SK-N-SH (cell line): ENCODE measurements at regions not wholly inside any gene's neighbourhood (a gene's known extent, or its start where the extent isn't known, plus 50 kb on each side); places are given as distances from the start of the nearest gene placed in this dataset.

Source experiments
- CTCF ChIA-PET: fragments of 300-600, 350-600 bp; formaldehyde crosslinking; extraction: SDS; loops from one replicate; lab custom pipeline; 2021; lab: Yijun Ruan, JAX
- POLR2A ChIA-PET: fragments of 350-600 bp; sonication (Branson Sonifier 250); formaldehyde crosslinking; extraction: SDS; loops from one replicate; lab custom pipeline; 2020; ENCODE audit warnings: antibody characterized with exemption, inconsistent platforms; lab: Yijun Ruan, JAX
- DNase-seq: peaks from one replicate; pipeline ENCODE4 v3.0.0; 2012
- H2AFZ ChIP-seq: fragments of 200-600 bp; sonication (generic); 2 replicates; pipeline ENCODE4 v1.8.1; 2016; ENCODE audit warnings: antibody characterized with exemption, mild to moderate bottlenecking, low read depth
- H3F3A ChIP-seq: fragments of 200-600 bp; sonication (generic); replicated peaks from 2 replicates; pipeline ENCODE3; 2016; ENCODE audit warnings: antibody characterized with exemption, mild to moderate bottlenecking; ENCODE audit not compliant: insufficient read depth
- H3K27ac ChIP-seq, 2 experiments: fragments of 200-500 bp in 1 of 2; fragments of 200-600 bp in 1 of 2; sonication (Bioruptor generic) in 1 of 2; sonication (generic), shearing (Covaris generic) in 1 of 2; 2 replicates each; pipeline versions ENCODE4 v1.5.1 to v1.6.1; 2014 to 2016; ENCODE audit warnings: low read depth in 2 of 2, inconsistent platforms in 1 of 2, low read length in 1 of 2, mild to moderate bottlenecking in 1 of 2, mixed read lengths in 1 of 2
- H3K27me3 ChIP-seq: fragments of 200-600 bp; sonication (generic), shearing (Covaris generic); 2 replicates; pipeline ENCODE4 v1.6.1; 2016; ENCODE audit warnings: mixed run types; ENCODE audit not compliant: insufficient read depth
- H3K36me3 ChIP-seq, 2 experiments: fragments of 200-500 bp in 1 of 2; fragments of 200-600 bp in 1 of 2; sonication (Bioruptor generic) in 1 of 2; sonication (generic) in 1 of 2; replicated peaks in 1 of 2; 2 replicates each; pipeline versions ENCODE3 to v1.5.1; 2014 to 2016; ENCODE audit warnings: low read length in 1 of 2, mild to moderate bottlenecking in 1 of 2; ENCODE audit not compliant: insufficient read depth in 2 of 2, control insufficient read depth in 1 of 2
- H3K4me1 ChIP-seq, 2 experiments: fragments of 200-500 bp in 1 of 2; fragments of 200-600 bp in 1 of 2; sonication (Bioruptor generic) in 1 of 2; sonication (generic), shearing (Covaris generic) in 1 of 2; 2 replicates each; pipeline versions ENCODE4 v1.5.1 to v1.6.1; 2014 to 2016; ENCODE audit warnings: low read depth in 1 of 2, low read length in 1 of 2, mixed run types in 1 of 2; ENCODE audit not compliant: insufficient read depth in 2 of 2, control insufficient read depth in 1 of 2
- H3K4me2 ChIP-seq: fragments of 200-600 bp; sonication (generic), shearing (Covaris generic); 2 replicates; pipeline ENCODE4 v1.6.1; 2017; ENCODE audit warnings: mixed run types
- H3K4me3 ChIP-seq, 2 experiments: fragments of 200-500 bp in 1 of 2; fragments of 200-600 bp in 1 of 2; sonication (Bioruptor generic) in 1 of 2; sonication (generic), shearing (Covaris generic) in 1 of 2; 2 replicates each; pipeline versions ENCODE4 v1.5.1 to v1.8.1; 2014 to 2016; ENCODE audit warnings: low read depth in 2 of 2, inconsistent platforms in 1 of 2, low read length in 1 of 2, mild to moderate bottlenecking in 1 of 2, mixed read lengths in 1 of 2, moderate library complexity in 1 of 2
- H3K79me2 ChIP-seq: fragments of 200-600 bp; sonication (generic); 2 replicates; pipeline ENCODE4 v1.8.1; 2017; ENCODE audit warnings: mild to moderate bottlenecking; ENCODE audit not compliant: insufficient read depth
- H3K9ac ChIP-seq: fragments of 200-600 bp; sonication (generic); 2 replicates; pipeline ENCODE4 v1.6.1; 2017; ENCODE audit warnings: mixed run types
- H3K9me2 ChIP-seq: fragments of 200-600 bp; sonication (generic); 2 replicates; pipeline ENCODE4 v1.6.1; 2017; ENCODE audit warnings: mixed run types
- H3K9me3 ChIP-seq: fragments of 200-600 bp; sonication (generic); 2 replicates; pipeline ENCODE4 v1.6.1; 2017; ENCODE audit warnings: mixed run types, mild to moderate bottlenecking, moderate library complexity
- H4K20me1 ChIP-seq: fragments of 200-600 bp; sonication (generic); 2 replicates; pipeline ENCODE4 v1.6.1; 2017; ENCODE audit warnings: mild to moderate bottlenecking, mixed run types; ENCODE audit not compliant: insufficient read depth
- CHD2 ChIP-seq: fragments of 150-350 bp; IDR thresholded peaks from 2 replicates; pipeline ENCODE4 v1.6.1; 2018; ENCODE audit warnings: low read length; ENCODE audit not compliant: partially characterized antibody
- EP300 ChIP-seq, 2 experiments: IDR thresholded peaks; 2 replicates each; pipeline versions ENCODE4 v1.4.0 to v1.6.1; 2012; ENCODE audit warnings: borderline replicate concordance in 1 of 2, low read depth in 1 of 2, low read length in 1 of 2
- FOXM1 ChIP-seq: IDR thresholded peaks from 2 replicates; pipeline ENCODE4 v1.4.0; 2012; ENCODE audit warnings: low read depth, mild to moderate bottlenecking
- GATA2 ChIP-seq: sonication (generic); formaldehyde crosslinking; IDR thresholded peaks from 2 replicates; pipeline ENCODE4 v1.5.0; 2020; ENCODE audit warnings: mild to moderate bottlenecking, missing genetic modification reagents
- JUND ChIP-seq: IDR thresholded peaks from 2 replicates; pipeline ENCODE4 v1.4.0; 2012
- POLR2AphosphoS5 ChIP-seq: IDR thresholded peaks from 2 replicates; pipeline ENCODE4 v1.6.1; 2012; ENCODE audit warnings: low read depth, low read length
- RCOR1 ChIP-seq: fragments of 150-350 bp; IDR thresholded peaks from 2 replicates; pipeline ENCODE4 v1.6.1; 2017; ENCODE audit warnings: antibody characterized with exemption, low read length
- RFX5 ChIP-seq: IDR thresholded peaks from 2 replicates; pipeline ENCODE4 v1.6.1; 2012; ENCODE audit warnings: mild to moderate bottlenecking, improper control_type of control experiment, low read length
- TEAD4 ChIP-seq: IDR thresholded peaks from 2 replicates; pipeline ENCODE4 v1.4.0; 2012; ENCODE audit warnings: mild to moderate bottlenecking, borderline replicate concordance; ENCODE audit not compliant: insufficient read depth
- YY1 ChIP-seq: IDR thresholded peaks from 2 replicates; pipeline ENCODE4 v1.4.0; 2012; ENCODE audit warnings: low read depth, mild to moderate bottlenecking
- WGBS: methylation state at CpG from one replicate; pipeline ENCODE4 v1.1.6; 2017; ENCODE audit warnings: low lambda C conversion rate; 5-methylcytosine and 5-hydroxymethylcytosine counted together
- TF ChIP-seq, protein P1 (sequence below): IDR thresholded peaks from 2 replicates; pipeline ENCODE4 v1.6.1; 2012; ENCODE audit warnings: mild to moderate bottlenecking, low read depth, low read length, moderate library complexity
- TF ChIP-seq, protein P2 (sequence below): IDR thresholded peaks from 2 replicates; pipeline ENCODE4 v1.4.0; 2012; ENCODE audit warnings: low read depth, borderline replicate concordance
- TF ChIP-seq, protein P3 (sequence below): IDR thresholded peaks from 2 replicates; pipeline ENCODE4 v1.4.0; 2012; ENCODE audit warnings: low read depth
- TF ChIP-seq, protein P4 (sequence below): IDR thresholded peaks from 2 replicates; pipeline ENCODE4; 2012

DNA sequence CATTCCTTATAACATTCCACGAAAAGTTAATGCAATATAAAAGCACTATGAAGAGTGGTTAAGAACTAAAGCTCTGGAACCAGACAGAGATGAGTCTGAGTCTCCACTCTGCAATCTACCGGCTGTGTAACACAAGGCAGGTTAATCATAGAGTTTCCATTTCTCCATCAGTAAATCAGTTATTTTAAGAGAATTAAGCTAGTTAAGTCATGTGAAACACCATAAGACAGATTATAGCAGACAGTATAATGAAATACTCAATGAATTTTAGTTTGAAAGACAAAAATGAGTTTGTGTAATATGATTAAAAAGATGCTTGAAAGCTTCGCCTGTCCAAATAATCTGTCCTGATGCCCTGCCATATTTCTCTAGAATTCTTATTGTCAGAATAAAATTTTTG, 282.6 kb upstream of the ACTRT1 start:
- H3K9me2 ChIP-seq = no peaks in the 10 kb centered on the region
- no peaks in the 10 kb centered on the region for H4K20me1 ChIP-seq
- no peak overlapping the region for H3K4me3 ChIP-seq
- no peak overlapping the region; a peak in 1 of 4 replicates for H3K27ac ChIP-seq
- peaks cover 0 to 2% of the 10 kb centered on the region in 2 experiments; a peak in 2 of 4 replicates for H3K4me1 ChIP-seq
- no peak for DNase-seq
- H3K27me3 ChIP-seq = no peaks in the 10 kb centered on the region
- H3K9ac ChIP-seq = no peak overlapping the region
- WGBS = 8% methylated on average over 3 of the region's 3 CpGs
- no peaks in the 10 kb centered on the region for H3K36me3 ChIP-seq
- H3K9me3 ChIP-seq = no peaks in the 10 kb centered on the region; the same call in 1 of the 2 replicates
- ChIA-PET POLR2A (no interaction called here), CTCF (no interaction called here)
- H3K4me2 ChIP-seq = no peak overlapping the region
- H3K79me2 ChIP-seq = no peaks in the 10 kb centered on the region
- no peaks in the 10 kb centered on the region for H3F3A ChIP-seq
- no peak for TF ChIP-seq RFX5
- TF ChIP-seq, protein P1, sequence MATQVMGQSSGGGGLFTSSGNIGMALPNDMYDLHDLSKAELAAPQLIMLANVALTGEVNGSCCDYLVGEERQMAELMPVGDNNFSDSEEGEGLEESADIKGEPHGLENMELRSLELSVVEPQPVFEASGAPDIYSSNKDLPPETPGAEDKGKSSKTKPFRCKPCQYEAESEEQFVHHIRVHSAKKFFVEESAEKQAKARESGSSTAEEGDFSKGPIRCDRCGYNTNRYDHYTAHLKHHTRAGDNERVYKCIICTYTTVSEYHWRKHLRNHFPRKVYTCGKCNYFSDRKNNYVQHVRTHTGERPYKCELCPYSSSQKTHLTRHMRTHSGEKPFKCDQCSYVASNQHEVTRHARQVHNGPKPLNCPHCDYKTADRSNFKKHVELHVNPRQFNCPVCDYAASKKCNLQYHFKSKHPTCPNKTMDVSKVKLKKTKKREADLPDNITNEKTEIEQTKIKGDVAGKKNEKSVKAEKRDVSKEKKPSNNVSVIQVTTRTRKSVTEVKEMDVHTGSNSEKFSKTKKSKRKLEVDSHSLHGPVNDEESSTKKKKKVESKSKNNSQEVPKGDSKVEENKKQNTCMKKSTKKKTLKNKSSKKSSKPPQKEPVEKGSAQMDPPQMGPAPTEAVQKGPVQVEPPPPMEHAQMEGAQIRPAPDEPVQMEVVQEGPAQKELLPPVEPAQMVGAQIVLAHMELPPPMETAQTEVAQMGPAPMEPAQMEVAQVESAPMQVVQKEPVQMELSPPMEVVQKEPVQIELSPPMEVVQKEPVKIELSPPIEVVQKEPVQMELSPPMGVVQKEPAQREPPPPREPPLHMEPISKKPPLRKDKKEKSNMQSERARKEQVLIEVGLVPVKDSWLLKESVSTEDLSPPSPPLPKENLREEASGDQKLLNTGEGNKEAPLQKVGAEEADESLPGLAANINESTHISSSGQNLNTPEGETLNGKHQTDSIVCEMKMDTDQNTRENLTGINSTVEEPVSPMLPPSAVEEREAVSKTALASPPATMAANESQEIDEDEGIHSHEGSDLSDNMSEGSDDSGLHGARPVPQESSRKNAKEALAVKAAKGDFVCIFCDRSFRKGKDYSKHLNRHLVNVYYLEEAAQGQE = no peak
- no peak for TF ChIP-seq CHD2
- TF ChIP-seq TEAD4 = no peak
- no peak for TF ChIP-seq JUND
- TF ChIP-seq, protein P2, sequence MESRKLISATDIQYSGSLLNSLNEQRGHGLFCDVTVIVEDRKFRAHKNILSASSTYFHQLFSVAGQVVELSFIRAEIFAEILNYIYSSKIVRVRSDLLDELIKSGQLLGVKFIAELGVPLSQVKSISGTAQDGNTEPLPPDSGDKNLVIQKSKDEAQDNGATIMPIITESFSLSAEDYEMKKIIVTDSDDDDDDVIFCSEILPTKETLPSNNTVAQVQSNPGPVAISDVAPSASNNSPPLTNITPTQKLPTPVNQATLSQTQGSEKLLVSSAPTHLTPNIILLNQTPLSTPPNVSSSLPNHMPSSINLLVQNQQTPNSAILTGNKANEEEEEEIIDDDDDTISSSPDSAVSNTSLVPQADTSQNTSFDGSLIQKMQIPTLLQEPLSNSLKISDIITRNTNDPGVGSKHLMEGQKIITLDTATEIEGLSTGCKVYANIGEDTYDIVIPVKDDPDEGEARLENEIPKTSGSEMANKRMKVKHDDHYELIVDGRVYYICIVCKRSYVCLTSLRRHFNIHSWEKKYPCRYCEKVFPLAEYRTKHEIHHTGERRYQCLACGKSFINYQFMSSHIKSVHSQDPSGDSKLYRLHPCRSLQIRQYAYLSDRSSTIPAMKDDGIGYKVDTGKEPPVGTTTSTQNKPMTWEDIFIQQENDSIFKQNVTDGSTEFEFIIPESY = no peak
- H2AFZ ChIP-seq = no peak overlapping the region

DNA sequence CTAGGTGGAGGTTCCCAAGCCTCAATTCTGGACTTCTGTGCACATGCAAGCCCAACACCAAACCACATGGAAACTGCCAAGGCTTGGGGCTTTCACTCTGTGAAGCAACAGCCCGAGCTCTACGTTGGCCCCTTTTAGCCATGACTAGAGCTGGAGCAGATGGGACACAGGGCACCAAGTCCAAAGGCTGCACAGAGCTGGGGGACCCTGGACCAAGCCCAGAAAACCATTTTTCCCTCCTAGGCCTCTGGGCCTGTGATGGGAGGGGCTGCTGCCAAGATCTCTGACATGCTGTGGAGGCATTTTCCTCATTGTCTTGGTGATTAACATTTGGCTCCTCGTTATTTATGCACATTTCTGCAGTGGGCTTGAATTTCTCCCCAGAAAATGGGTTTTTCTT, 258.7 kb upstream of the ACTRT1 start:
- H3K4me3 ChIP-seq = no peak overlapping the region
- 0% methylated on average over 1 of the region's 3 CpGs for WGBS
- POLR2A ChIA-PET = no interaction called here

More for the DNA sequence above, 258.7 kb upstream of the ACTRT1 start:
- Histone ChIP-seq H3F3A (no peaks in the 10 kb centered on the region), H3K4me2 (no peak overlapping the region), H3K27me3 (no peaks in the 10 kb centered on the region), H3K9ac (no peak overlapping the region), H3K4me1 (no peaks in the 10 kb centered on the region), H3K9me2 (no peaks in the 10 kb centered on the region), H4K20me1 (no peaks in the 10 kb centered on the region), H2AFZ (no peak overlapping the region), H3K36me3 (no peaks in the 10 kb centered on the region), H3K79me2 (no peaks in the 10 kb centered on the region), H3K27ac (no peak overlapping the region), H3K9me3 (no peaks in the 10 kb centered on the region)
- no peak for DNase-seq
- CTCF ChIA-PET = no interaction called here
- no peak for TF ChIP-seq POLR2AphosphoS5
- no peak for TF ChIP-seq JUND
- TF ChIP-seq YY1 = no peak
- TF ChIP-seq, protein P2 = no peak
- TF ChIP-seq, protein P3, sequence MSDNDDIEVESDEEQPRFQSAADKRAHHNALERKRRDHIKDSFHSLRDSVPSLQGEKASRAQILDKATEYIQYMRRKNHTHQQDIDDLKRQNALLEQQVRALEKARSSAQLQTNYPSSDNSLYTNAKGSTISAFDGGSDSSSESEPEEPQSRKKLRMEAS = no peak
- no peak for TF ChIP-seq EP300 (IDR thresholded peaks at IDR 0.05; ENCODE audit: borderline replicate concordance in 1 of 2, low read depth in 1 of 2, low read length in 1 of 2)
- TF ChIP-seq FOXM1 = no peak
- TF ChIP-seq, protein P4, sequence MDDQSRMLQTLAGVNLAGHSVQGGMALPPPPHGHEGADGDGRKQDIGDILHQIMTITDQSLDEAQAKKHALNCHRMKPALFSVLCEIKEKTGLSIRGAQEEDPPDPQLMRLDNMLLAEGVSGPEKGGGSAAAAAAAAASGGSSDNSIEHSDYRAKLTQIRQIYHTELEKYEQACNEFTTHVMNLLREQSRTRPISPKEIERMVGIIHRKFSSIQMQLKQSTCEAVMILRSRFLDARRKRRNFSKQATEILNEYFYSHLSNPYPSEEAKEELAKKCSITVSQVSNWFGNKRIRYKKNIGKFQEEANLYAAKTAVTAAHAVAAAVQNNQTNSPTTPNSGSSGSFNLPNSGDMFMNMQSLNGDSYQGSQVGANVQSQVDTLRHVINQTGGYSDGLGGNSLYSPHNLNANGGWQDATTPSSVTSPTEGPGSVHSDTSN = no peak
- no peak for TF ChIP-seq GATA2 (CRISPR knock-in tag)
- TF ChIP-seq, protein P1 = no peak
- no peak for TF ChIP-seq RFX5
- no peak for TF ChIP-seq RCOR1
